Uterus (tissue), 2 donors: ENCODE measurements at regions not wholly inside any gene's neighbourhood (a gene's known extent, or its start where the extent isn't known, plus 50 kb on each side); places are given as distances from the start of the nearest gene placed in this dataset.

Experiments used
- POLR2A ChIP-seq, 2 donors: fragments of 450-650 bp; IDR thresholded peaks; one replicate each; pipeline ENCODE4 v1.6.1; 2016; ENCODE audit warnings: antibody characterized with exemption in 2 of 2, mild to moderate bottlenecking in 1 of 2, moderate library complexity in 1 of 2
- TF ChIP-seq, protein P1 (sequence below), 4 experiments: fragments of 200-600 bp in 2 of 4; fragments of 450-650 bp in 2 of 4; sonication (generic) in 2 of 4; IDR thresholded peaks; one replicate each; pipeline ENCODE4 v1.5.1; 2016 to 2019; ENCODE audit warnings: antibody characterized with exemption in 4 of 4, mild to moderate bottlenecking in 2 of 4, moderate library complexity in 1 of 4

GRCh38 chr16:86906623-86907022, 328.3 kb downstream of the FOXL1 start:
- TF ChIP-seq POLR2A (IDR thresholded peaks at IDR 0.05) = no peak
- TF ChIP-seq, protein P1, sequence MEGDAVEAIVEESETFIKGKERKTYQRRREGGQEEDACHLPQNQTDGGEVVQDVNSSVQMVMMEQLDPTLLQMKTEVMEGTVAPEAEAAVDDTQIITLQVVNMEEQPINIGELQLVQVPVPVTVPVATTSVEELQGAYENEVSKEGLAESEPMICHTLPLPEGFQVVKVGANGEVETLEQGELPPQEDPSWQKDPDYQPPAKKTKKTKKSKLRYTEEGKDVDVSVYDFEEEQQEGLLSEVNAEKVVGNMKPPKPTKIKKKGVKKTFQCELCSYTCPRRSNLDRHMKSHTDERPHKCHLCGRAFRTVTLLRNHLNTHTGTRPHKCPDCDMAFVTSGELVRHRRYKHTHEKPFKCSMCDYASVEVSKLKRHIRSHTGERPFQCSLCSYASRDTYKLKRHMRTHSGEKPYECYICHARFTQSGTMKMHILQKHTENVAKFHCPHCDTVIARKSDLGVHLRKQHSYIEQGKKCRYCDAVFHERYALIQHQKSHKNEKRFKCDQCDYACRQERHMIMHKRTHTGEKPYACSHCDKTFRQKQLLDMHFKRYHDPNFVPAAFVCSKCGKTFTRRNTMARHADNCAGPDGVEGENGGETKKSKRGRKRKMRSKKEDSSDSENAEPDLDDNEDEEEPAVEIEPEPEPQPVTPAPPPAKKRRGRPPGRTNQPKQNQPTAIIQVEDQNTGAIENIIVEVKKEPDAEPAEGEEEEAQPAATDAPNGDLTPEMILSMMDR (IDR thresholded peaks at IDR 0.05) = no peak
